ENCODE measurements at regions not wholly inside any gene's neighbourhood (a gene's known extent, or its start where the extent isn't known, plus 50 kb on each side); places are given as distances from the start of the nearest gene placed in this dataset.

DNA sequence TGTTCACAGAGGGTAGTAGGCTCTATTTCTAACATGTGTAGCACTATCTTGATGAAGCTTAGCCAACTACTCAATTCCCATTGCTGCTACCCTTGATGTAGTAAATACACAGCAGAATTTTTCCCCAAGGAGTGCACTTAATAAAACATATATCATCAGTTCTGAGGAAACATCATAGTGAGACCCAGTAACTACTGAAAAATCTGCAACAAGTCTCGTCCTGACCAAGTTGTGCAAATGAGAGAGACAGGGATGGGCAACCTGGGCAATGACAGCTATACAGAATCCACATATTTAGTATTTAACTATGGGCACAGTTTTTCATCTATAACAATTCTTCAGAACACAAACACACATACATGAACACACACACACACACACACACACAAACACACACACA is 1073.8 kb upstream of the SORCS1 start:
- no peak for DNase-seq
- no peak overlapping the region for H3K27ac ChIP-seq
- intact Hi-C loops (cut with DNase I), result no loop called here
- H3K4me1 ChIP-seq, result peaks cover 0 to 2% (median 0%) of the 10 kb centered on the region in 4 donors
- WGBS, 2 donors, result 59 to 67% methylated on average over 1 of the region's 1 CpG
- no peaks in the 10 kb centered on the region for H3K36me3 ChIP-seq
- TF ChIP-seq POLR2AphosphoS5 (IDR thresholded peaks at IDR 0.05), result no peak
- no peak for TF ChIP-seq EP300 (IDR thresholded peaks at IDR 0.05)
- no peak for TF ChIP-seq POLR2A (IDR thresholded peaks at IDR 0.05)
- no peak for TF ChIP-seq CTCF (IDR thresholded peaks at IDR 0.05)
- H3K27me3 ChIP-seq, result no peaks in the 10 kb centered on the region
- no peak overlapping the region for H3K4me3 ChIP-seq
- H3K9me3 ChIP-seq, result no peaks in the 10 kb centered on the region

- H3K9me3 ChIP-seq, result no peaks in the 10 kb centered on the region
- no peaks in the 10 kb centered on the region for H3K27me3 ChIP-seq
- peaks cover 0 to 1% (median 0%) of the 10 kb centered on the region in 4 donors for H3K4me1 ChIP-seq
- H3K27ac ChIP-seq, result no peak overlapping the region
- no peak for TF ChIP-seq EP300 (IDR thresholded peaks at IDR 0.05)
- TF ChIP-seq POLR2A (IDR thresholded peaks at IDR 0.05), result no peak
- TF ChIP-seq POLR2AphosphoS5 (IDR thresholded peaks at IDR 0.05), result no peak
- TF ChIP-seq CTCF (IDR thresholded peaks at IDR 0.05), result no peak
- intact Hi-C loops (cut with DNase I), result no loop called here
- H3K36me3 ChIP-seq, result no peaks in the 10 kb centered on the region
- 70 to 87% methylated on average over 5 of the region's 5 CpGs for WGBS, 2 donors
- H3K4me3 ChIP-seq, result no peak overlapping the region
- no peak for DNase-seq
These were observed 1066.1 kb upstream of the SORCS1 start for GRCh38 chr10:108230478-108231170.

GRCh38 chr10:108208732-108209131 is 1044.2 kb upstream of the SORCS1 start:
- no peak for DNase-seq
- Histone ChIP-seq H3K4me1 (no peaks in the 10 kb centered on the region), H3K9me3 (no peaks in the 10 kb centered on the region), H3K4me3 (no peak overlapping the region), H3K27ac (no peak overlapping the region), H3K36me3 (no peaks in the 10 kb centered on the region), H3K27me3 (no peaks in the 10 kb centered on the region)
- TF ChIP-seq POLR2AphosphoS5 (IDR thresholded peaks at IDR 0.05) (no peak), EP300 (IDR thresholded peaks at IDR 0.05) (no peak), POLR2A (IDR thresholded peaks at IDR 0.05) (no peak), CTCF (IDR thresholded peaks at IDR 0.05) (no peak)
- WGBS, 2 donors, result 88 to 93% methylated on average over 2 of the region's 2 CpGs
- intact Hi-C loops (cut with DNase I), result no loop called here

- 69 to 79% methylated on average over 3 of the region's 3 CpGs for WGBS, 2 donors
- no peak for TF ChIP-seq POLR2AphosphoS5 (IDR thresholded peaks at IDR 0.05)
- TF ChIP-seq CTCF (IDR thresholded peaks at IDR 0.05), result no peak
- TF ChIP-seq EP300 (IDR thresholded peaks at IDR 0.05), result no peak
- no peak for TF ChIP-seq POLR2A (IDR thresholded peaks at IDR 0.05)
- H3K27me3 ChIP-seq, result no peaks in the 10 kb centered on the region
- no peak overlapping the region for H3K27ac ChIP-seq
- H3K4me1 ChIP-seq, result no peaks in the 10 kb centered on the region
- DNase-seq, result no peak
- intact Hi-C loops (cut with DNase I), result no loop called here
- H3K36me3 ChIP-seq, result no peaks in the 10 kb centered on the region
- H3K9me3 ChIP-seq, result no peaks in the 10 kb centered on the region
- H3K4me3 ChIP-seq, result no peak overlapping the region
These were observed 1043.5 kb upstream of the SORCS1 start for GRCh38 chr10:108208038-108208437.
